GM06990 (cell line): ENCODE measurements at regions not wholly inside any gene's neighbourhood (a gene's known extent, or its start where the extent isn't known, plus 50 kb on each side); places are given as distances from the start of the nearest gene placed in this dataset.

Experiments
- DNase-seq: peaks from one replicate; pipeline ENCODE4 v3.0.0-alpha.2; 2011; ENCODE audit not compliant: insufficient read length; ENCODE audit errors: extremely low read depth
- H3K27me3 ChIP-seq: replicated peaks from 2 replicates; pipeline ENCODE4 v1.6.0; 2011; ENCODE audit warnings: low read length; ENCODE audit not compliant: control insufficient read depth, insufficient read depth
- H3K36me3 ChIP-seq: 2 replicates; pipeline ENCODE4 v1.5.1; 2011; ENCODE audit warnings: low read length; ENCODE audit not compliant: control insufficient read depth, insufficient read depth
- H3K4me3 ChIP-seq: replicated peaks from 2 replicates; pipeline ENCODE4 v1.5.1; 2011; ENCODE audit warnings: low read depth, mild to moderate bottlenecking, control low read depth, low read length
- CTCF ChIP-seq: IDR thresholded peaks from 2 replicates; pipeline ENCODE4 v1.5.1; 2011; ENCODE audit warnings: low read length, control low read depth, mild to moderate bottlenecking, inconsistent platforms; ENCODE audit not compliant: insufficient read depth, poor library complexity, severe bottlenecking

GRCh38 chr6:134734312-134734869 is 215.5 kb downstream of the ALDH8A1 start:
- Histone ChIP-seq H3K4me3 (no peak overlapping the region), H3K36me3 (no peaks in the 10 kb centered on the region), H3K27me3 (no peaks in the 10 kb centered on the region)
- no peak for TF ChIP-seq CTCF
- no peak for DNase-seq

GRCh38 chr6:134733801-134734200 is 216.1 kb downstream of the ALDH8A1 start:
- Histone ChIP-seq H3K4me3 (no peak overlapping the region), H3K36me3 (no peaks in the 10 kb centered on the region), H3K27me3 (no peaks in the 10 kb centered on the region)
- no peak for DNase-seq
- no peak for TF ChIP-seq CTCF

- Histone ChIP-seq H3K4me3 (no peak overlapping the region), H3K36me3 (no peaks in the 10 kb centered on the region), H3K27me3 (no peaks in the 10 kb centered on the region)
- no peak for DNase-seq
- no peak for TF ChIP-seq CTCF
Observed at GRCh38 chr6:134732763-134733162, 217.1 kb downstream of the ALDH8A1 start.

GRCh38 chr6:134731615-134732014 is 218.3 kb downstream of the ALDH8A1 start:
- Histone ChIP-seq H3K4me3 (no peak overlapping the region), H3K27me3 (no peaks in the 10 kb centered on the region), H3K36me3 (no peaks in the 10 kb centered on the region)
- DNase-seq: no peak
- no peak for TF ChIP-seq CTCF

- no peak for TF ChIP-seq CTCF
- DNase-seq: no peak
- H3K27me3 ChIP-seq: no peaks in the 10 kb centered on the region
- H3K36me3 ChIP-seq: no peaks in the 10 kb centered on the region
- H3K4me3 ChIP-seq: no peak overlapping the region
Observed at GRCh38 chr6:134730013-134730412, 219.9 kb downstream of the ALDH8A1 start.

GRCh38 chr6:134729561-134729960 is 220.3 kb downstream of the ALDH8A1 start:
- Histone ChIP-seq H3K27me3 (no peaks in the 10 kb centered on the region), H3K36me3 (no peaks in the 10 kb centered on the region), H3K4me3 (no peak overlapping the region)
- no peak for TF ChIP-seq CTCF
- DNase-seq: no peak
